Left renal pelvis (tissue), 4 donors: ENCODE measurements at regions not wholly inside any gene's neighbourhood (a gene's known extent, or its start where the extent isn't known, plus 50 kb on each side); places are given as distances from the start of the nearest gene placed in this dataset.

Experiments
- DNase-seq, 4 donors: peaks; one replicate each; pipeline ENCODE4 v3.0.0-alpha.2; 2013; ENCODE audit warnings: low read depth in 4 of 4, low spot score in 3 of 4

GRCh38 chr1:98336472-98337083 is 324.9 kb upstream of the SNX7 start:
- DNase-seq: no peak

- DNase-seq: no peak
Measured at GRCh38 chr1:98333936-98334335, 327.6 kb upstream of the SNX7 start.

DNA sequence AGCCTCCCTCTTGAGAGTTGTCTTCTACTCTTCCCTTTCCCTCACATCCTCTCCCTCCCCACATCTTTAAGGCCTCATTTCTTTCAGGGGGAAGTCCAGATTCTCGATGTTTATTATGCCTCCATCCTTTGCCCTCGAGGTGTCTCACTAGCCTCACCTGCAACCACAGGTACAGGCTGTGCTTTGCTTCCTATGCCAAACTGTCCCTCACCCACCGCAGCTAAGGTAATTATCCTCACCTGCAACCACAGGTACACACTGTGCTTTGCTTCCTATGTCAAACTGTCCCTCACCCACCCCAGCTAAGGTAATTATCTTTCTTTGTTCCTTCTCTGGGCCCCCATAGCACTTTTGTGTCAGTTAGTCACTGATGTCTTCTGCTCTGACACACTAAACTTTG is 328.1 kb upstream of the SNX7 start:
- DNase-seq: no peak

DNA sequence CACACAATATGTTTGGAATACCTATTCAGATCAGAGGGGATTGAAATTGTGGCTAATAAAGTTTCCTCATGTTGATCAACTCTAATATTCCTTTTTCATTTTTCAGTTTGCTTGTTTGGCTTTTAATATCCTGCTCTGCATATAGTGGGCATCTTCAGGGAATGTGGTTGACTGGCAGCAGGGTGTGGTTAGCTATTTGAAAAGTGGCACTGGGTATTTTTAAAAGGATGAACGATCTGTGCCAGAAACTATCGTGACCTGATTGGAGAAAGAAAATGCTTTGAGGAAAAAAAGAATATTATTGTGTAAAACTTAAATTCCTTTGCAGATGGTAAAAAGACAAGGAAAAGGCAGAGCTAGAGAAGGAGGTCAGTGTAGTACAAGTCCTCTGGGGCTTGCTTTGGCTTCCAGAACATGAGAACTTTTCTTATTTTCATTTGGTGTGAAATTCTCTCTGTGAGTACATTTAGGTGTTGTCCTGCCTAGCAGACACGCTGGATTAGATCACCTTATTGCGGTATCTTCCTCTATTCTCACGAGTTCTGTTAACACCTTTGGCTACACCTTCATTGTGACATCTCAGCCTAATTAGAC is 329.7 kb upstream of the SNX7 start:
- no peak for DNase-seq

DNA sequence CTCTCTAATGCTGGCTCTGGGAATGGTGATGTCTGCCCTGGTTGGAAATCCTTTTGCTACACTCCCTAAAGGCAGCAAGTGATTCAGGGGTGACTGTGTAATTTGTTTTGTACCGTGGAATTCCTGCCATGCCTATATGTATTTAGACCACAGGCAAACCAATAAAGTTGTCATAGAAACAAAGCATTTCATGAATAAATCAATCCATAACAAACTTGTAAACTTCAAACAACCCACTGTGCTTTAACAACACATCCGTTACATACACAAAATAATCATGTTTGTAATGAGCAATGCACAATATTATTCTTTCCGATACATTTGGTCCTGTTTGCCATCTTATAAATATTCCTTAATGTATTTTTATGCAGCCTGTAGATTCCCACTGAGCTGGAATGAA is 330.3 kb upstream of the SNX7 start:
- no peak for DNase-seq

- no peak for DNase-seq
Measured at GRCh38 chr1:98330224-98330623, 331.3 kb upstream of the SNX7 start.

GRCh38 chr1:98328855-98329254 is 332.7 kb upstream of the SNX7 start:
- no peak for DNase-seq

DNA sequence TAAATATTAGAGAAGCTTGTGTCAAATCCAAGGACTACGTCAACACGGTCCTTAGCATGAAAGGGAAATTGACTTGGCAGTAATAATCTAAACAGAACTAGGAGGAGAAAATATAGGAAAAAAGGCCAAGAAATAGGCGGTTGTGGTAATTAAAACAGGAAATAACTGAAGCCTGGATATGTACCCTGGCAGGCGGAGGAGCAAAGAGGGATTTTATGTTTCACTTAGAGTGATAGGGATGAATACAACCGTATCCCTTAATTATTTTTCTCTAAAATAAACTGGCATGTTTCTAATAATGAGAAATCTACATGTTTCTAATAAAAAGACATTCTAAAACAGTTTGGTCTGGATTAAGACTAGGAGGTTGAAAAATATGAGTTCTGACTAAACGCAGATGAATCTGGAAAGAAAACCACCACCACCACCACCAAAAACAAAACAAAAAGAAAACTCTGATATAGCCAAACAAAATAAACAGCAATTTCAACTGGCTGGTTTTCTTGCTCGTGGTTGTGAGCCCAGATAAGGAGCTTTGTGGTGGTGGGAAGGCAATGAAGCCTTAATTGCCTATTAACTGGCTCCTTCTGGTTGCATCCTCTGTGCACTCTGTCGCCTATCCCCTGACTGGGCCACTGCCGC is 334.2 kb upstream of the SNX7 start:
- no peak for DNase-seq

- no peak for DNase-seq
Measured at GRCh38 chr1:98325646-98326440, 335.7 kb upstream of the SNX7 start.

GRCh38 chr1:98323906-98324358 is 337.6 kb upstream of the SNX7 start:
- DNase-seq: no peak

- no peak for DNase-seq
Measured at GRCh38 chr1:98323388-98323787, 338.1 kb upstream of the SNX7 start.

- DNase-seq: no peak
Measured at GRCh38 chr1:98322966-98323365, 338.6 kb upstream of the SNX7 start.

GRCh38 chr1:98322086-98322485 is 339.4 kb upstream of the SNX7 start:
- DNase-seq: no peak

DNA sequence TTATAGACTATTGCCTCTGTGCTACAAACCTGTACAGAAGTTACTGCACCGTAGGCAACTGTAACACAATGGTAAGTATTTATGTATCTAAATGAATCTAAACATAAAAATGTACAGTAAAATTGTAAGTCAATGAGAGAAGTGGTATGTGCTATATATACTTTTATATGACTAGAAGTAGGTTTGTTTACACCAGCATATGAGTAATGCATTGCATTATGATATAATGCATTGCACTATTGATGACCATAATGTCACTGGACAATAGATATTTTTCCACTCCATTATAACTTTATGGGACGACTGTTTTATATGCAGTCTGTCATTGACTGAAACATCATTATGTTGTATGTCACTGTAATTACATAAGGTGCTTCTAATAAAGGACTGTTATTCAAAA is 340.3 kb upstream of the SNX7 start:
- no peak for DNase-seq

- DNase-seq: no peak
Measured at GRCh38 chr1:98316286-98316905, 345.1 kb upstream of the SNX7 start.

- no peak for DNase-seq
Measured at GRCh38 chr1:98315309-98315708, 346.2 kb upstream of the SNX7 start.

DNA sequence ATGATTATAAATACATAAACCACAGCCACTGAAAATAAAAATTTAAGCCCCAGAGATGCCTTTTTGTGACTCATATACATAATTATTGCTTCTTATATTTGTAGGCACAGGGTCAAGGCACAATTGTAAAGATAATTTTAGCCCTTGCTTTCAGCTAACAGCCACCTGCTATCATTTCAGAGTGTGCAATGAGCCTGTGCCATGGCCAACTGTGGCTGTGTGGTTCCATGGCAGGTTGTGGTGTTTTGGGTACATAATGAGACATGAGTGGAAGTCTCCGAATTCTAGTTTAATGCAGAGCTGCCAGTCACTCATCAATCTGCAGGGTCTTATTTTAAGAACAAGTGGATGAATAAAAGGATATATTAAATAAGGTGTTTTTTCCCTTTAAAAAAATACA is 346.9 kb upstream of the SNX7 start:
- DNase-seq: no peak

GRCh38 chr1:98306517-98307089 is 354.9 kb upstream of the SNX7 start:
- DNase-seq: no peak

DNA sequence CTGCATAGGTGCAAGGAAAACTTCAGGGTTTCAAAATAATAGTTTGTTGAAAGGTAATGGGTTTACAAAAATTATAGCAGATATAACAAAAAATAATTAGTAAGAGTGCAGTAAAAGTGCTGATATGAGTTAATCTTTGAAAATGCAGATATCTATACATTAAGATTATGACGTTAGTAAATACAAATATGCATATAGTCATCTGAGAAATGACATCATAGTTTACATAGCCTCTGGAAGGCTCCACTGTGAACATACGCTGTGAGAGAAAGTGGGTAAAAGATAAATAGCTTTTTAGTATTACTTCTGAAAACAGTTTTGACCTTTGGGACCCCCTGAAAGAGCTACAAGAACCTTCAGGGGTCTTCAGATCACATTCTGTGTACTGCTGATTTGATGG is 356.2 kb upstream of the SNX7 start:
- no peak for DNase-seq

- DNase-seq: no peak
Measured at GRCh38 chr1:98304888-98305287, 356.6 kb upstream of the SNX7 start.

GRCh38 chr1:98299861-98300260 is 361.7 kb upstream of the SNX7 start:
- no peak for DNase-seq
